ENCODE measurements at regions not wholly inside any gene's neighbourhood (a gene's known extent, or its start where the extent isn't known, plus 50 kb on each side); places are given as distances from the start of the nearest gene placed in this dataset.

- ChIA-PET POLR2A (no interaction called here), CTCF (no interaction called here)
- DNase-seq (ENCODE audit: extremely low spot score) = no peak
- TF ChIP-seq LEF1 (IDR thresholded peaks at IDR 0.05; ENCODE audit: borderline replicate concordance) (no peak), CTBP1 (IDR thresholded peaks at IDR 0.05; ENCODE audit: borderline replicate concordance) (no peak), FOXA1 (IDR thresholded peaks at IDR 0.05) (no peak), TARDBP (IDR thresholded peaks at IDR 0.05) (no peak), L3MBTL2 (conservative IDR thresholded peaks at IDR 0.05) (no peak), SP1 (IDR thresholded peaks at IDR 0.05) (no peak), HDGF (IDR thresholded peaks at IDR 0.05; ENCODE audit: borderline replicate concordance) (no peak), ARNT (IDR thresholded peaks at IDR 0.05) (no peak), PKNOX1 (IDR thresholded peaks at IDR 0.05) (no peak), NFRKB (IDR thresholded peaks at IDR 0.05) (no peak), ZNF384 (IDR thresholded peaks at IDR 0.05) (no peak), BHLHE40 (IDR thresholded peaks at IDR 0.05; ENCODE audit: borderline replicate concordance) (no peak)
Measured at GRCh38 chr15:87757084-87757483, 499.5 kb downstream of the NTRK3 start.

- no peak for TF ChIP-seq FOXM1 (IDR thresholded peaks at IDR 0.05; ENCODE audit: borderline replicate concordance)
- no peak for TF ChIP-seq NFRKB (IDR thresholded peaks at IDR 0.05)
- no peak for TF ChIP-seq SUZ12 (IDR thresholded peaks at IDR 0.05)
- TF ChIP-seq TARDBP (IDR thresholded peaks at IDR 0.05) = no peak
- no peak for TF ChIP-seq LEF1 (IDR thresholded peaks at IDR 0.05; ENCODE audit: borderline replicate concordance)
- no peak for TF ChIP-seq PKNOX1 (IDR thresholded peaks at IDR 0.05)
- no peak for TF ChIP-seq FOXA1 (IDR thresholded peaks at IDR 0.05)
- TF ChIP-seq BHLHE40 (IDR thresholded peaks at IDR 0.05; ENCODE audit: borderline replicate concordance) = no peak
- no peak for TF ChIP-seq HDGF (IDR thresholded peaks at IDR 0.05; ENCODE audit: borderline replicate concordance)
- no peak for TF ChIP-seq CTBP1 (IDR thresholded peaks at IDR 0.05; ENCODE audit: borderline replicate concordance)
- TF ChIP-seq ELF4 (IDR thresholded peaks at IDR 0.05) = no peak
- TF ChIP-seq FOXK2 (IDR thresholded peaks at IDR 0.05) = no peak
- no peak for TF ChIP-seq ZNF384 (IDR thresholded peaks at IDR 0.05)
- TF ChIP-seq SP1 (IDR thresholded peaks at IDR 0.05) = no peak
- TF ChIP-seq ARNT (IDR thresholded peaks at IDR 0.05) = no peak
- no peak for TF ChIP-seq L3MBTL2 (conservative IDR thresholded peaks at IDR 0.05)
- ChIA-PET CTCF (no interaction called here), POLR2A (no interaction called here)
- DNase-seq (ENCODE audit: extremely low spot score) = no peak
Measured at GRCh38 chr15:87756072-87756471, 500.5 kb downstream of the NTRK3 start.

- POLR2A ChIA-PET = no interaction called here
- no peak for DNase-seq (ENCODE audit: extremely low spot score)
Measured at GRCh38 chr15:87755226-87755625, 501.3 kb downstream of the NTRK3 start.

GRCh38 chr15:87753539-87753938 is 503.0 kb downstream of the NTRK3 start:
- DNase-seq (ENCODE audit: extremely low spot score) = no peak
- ChIA-PET CTCF (interaction anchor here (0.7 kb wide), 1 partner anchor 357 kb away, joined by 4 read pairs; no protein-coding TSS in a partner anchor), POLR2A (no interaction called here)
- TF ChIP-seq CTBP1 (IDR thresholded peaks at IDR 0.05; ENCODE audit: borderline replicate concordance) (no peak), FOXA1 (IDR thresholded peaks at IDR 0.05) (no peak), ARNT (IDR thresholded peaks at IDR 0.05) (no peak), LEF1 (IDR thresholded peaks at IDR 0.05; ENCODE audit: borderline replicate concordance) (no peak), L3MBTL2 (conservative IDR thresholded peaks at IDR 0.05) (no peak), ZNF384 (IDR thresholded peaks at IDR 0.05) (no peak)

More at GRCh38 chr15:87755226-87755625, 501.3 kb downstream of the NTRK3 start:
- no peak for TF ChIP-seq FOXA1 (IDR thresholded peaks at IDR 0.05)
- no peak for TF ChIP-seq CTBP1 (IDR thresholded peaks at IDR 0.05; ENCODE audit: borderline replicate concordance)
- TF ChIP-seq PKNOX1 (IDR thresholded peaks at IDR 0.05) = no peak
- TF ChIP-seq ZNF384 (IDR thresholded peaks at IDR 0.05) = no peak
- TF ChIP-seq TARDBP (IDR thresholded peaks at IDR 0.05) = no peak
- no peak for TF ChIP-seq FOXK2 (IDR thresholded peaks at IDR 0.05)
- TF ChIP-seq SUZ12 (IDR thresholded peaks at IDR 0.05) = no peak
- no peak for TF ChIP-seq FOXM1 (IDR thresholded peaks at IDR 0.05; ENCODE audit: borderline replicate concordance)
- no peak for TF ChIP-seq HDGF (IDR thresholded peaks at IDR 0.05; ENCODE audit: borderline replicate concordance)
- no peak for TF ChIP-seq ARNT (IDR thresholded peaks at IDR 0.05)
- TF ChIP-seq NFRKB (IDR thresholded peaks at IDR 0.05) = no peak
- no peak for TF ChIP-seq BHLHE40 (IDR thresholded peaks at IDR 0.05; ENCODE audit: borderline replicate concordance)
- TF ChIP-seq SP1 (IDR thresholded peaks at IDR 0.05) = no peak
- CTCF ChIA-PET = interaction anchor here (0.6 kb wide), 1 partner anchor 882 kb away, joined by 4 read pairs; no protein-coding TSS in a partner anchor

GRCh38 chr15:87752250-87752951 is 504.1 kb downstream of the NTRK3 start:
- TF ChIP-seq ELF4 (IDR thresholded peaks at IDR 0.05) (no peak), CTBP1 (IDR thresholded peaks at IDR 0.05; ENCODE audit: borderline replicate concordance) (no peak), PKNOX1 (IDR thresholded peaks at IDR 0.05) (no peak), HDGF (IDR thresholded peaks at IDR 0.05; ENCODE audit: borderline replicate concordance) (no peak), SUZ12 (IDR thresholded peaks at IDR 0.05) (no peak), FOXM1 (IDR thresholded peaks at IDR 0.05; ENCODE audit: borderline replicate concordance) (no peak), ARNT (IDR thresholded peaks at IDR 0.05) (no peak), ZNF384 (IDR thresholded peaks at IDR 0.05) (no peak), NFRKB (IDR thresholded peaks at IDR 0.05) (no peak), LEF1 (IDR thresholded peaks at IDR 0.05; ENCODE audit: borderline replicate concordance) (no peak), BHLHE40 (IDR thresholded peaks at IDR 0.05; ENCODE audit: borderline replicate concordance) (no peak), FOXA1 (IDR thresholded peaks at IDR 0.05) (no peak), SP1 (IDR thresholded peaks at IDR 0.05) (no peak), FOXK2 (IDR thresholded peaks at IDR 0.05) (no peak), TARDBP (IDR thresholded peaks at IDR 0.05) (no peak), L3MBTL2 (conservative IDR thresholded peaks at IDR 0.05) (no peak)

More at GRCh38 chr15:87752250-87752951, 504.1 kb downstream of the NTRK3 start:
- DNase-seq (ENCODE audit: extremely low spot score) = no peak
- POLR2A ChIA-PET = no interaction called here
- CTCF ChIA-PET = no interaction called here
